Endothelial cell of umbilical vein (primary cell): ENCODE measurements at regions not wholly inside any gene's neighbourhood (a gene's known extent, or its start where the extent isn't known, plus 50 kb on each side); places are given as distances from the start of the nearest gene placed in this dataset.

ENCODE experiments used
- BruUV-seq: library from RNA; stranded (reverse); fragments of 400-500 nt; replicated peaks from 2 replicates; lab custom pipeline; 2021; lab: Mats Ljungman, UMichigan
- CTCF ChIA-PET: fragments of 300-600, 350-600 bp; sonication (Branson Sonifier 250); formaldehyde crosslinking; loops from one replicate; lab custom pipeline; 2021; ENCODE audit warnings: antibody characterized with exemption, inconsistent platforms; lab: Charles Lee
- POLR2A ChIA-PET: fragments of 300-600, 350-600 bp; sonication (Branson Sonifier 250); formaldehyde crosslinking; loops from one replicate; lab custom pipeline; 2021; ENCODE audit warnings: antibody characterized with exemption, inconsistent platforms; lab: Charles Lee
- DNase-seq: peaks from one replicate; pipeline ENCODE4 v3.0.0-alpha.2; 2011; ENCODE audit warnings: low read depth, low spot score
- FAIRE-seq: peaks from 2 replicates; lab custom pipeline; 2011; peaks lifted over from hg19 to GRCh38; lab: Jason Lieb, UNC
- H2AFZ ChIP-seq: 2 replicates; pipeline ENCODE4 v1.6.0; 2012; ENCODE audit warnings: low read depth, low read length, control low read depth, inconsistent platforms
- H3K27ac ChIP-seq: 2 replicates; pipeline ENCODE4 v1.5.1; 2011; ENCODE audit warnings: low read depth, mild to moderate bottlenecking, control low read depth, low read length, moderate library complexity; ENCODE audit not compliant: insufficient read depth
- H3K27me3 ChIP-seq, 2 experiments: 2 replicates each; pipeline versions ENCODE4 v1.6.0 to v1.6.1; 2011; ENCODE audit warnings: low read length in 2 of 2, mixed read lengths in 1 of 2; ENCODE audit not compliant: control insufficient read depth in 2 of 2, insufficient read depth in 2 of 2
- H3K36me3 ChIP-seq, 2 experiments: 2 replicates in 1 of 2; 3 replicates in 1 of 2; pipeline ENCODE4 v1.5.1; 2011; ENCODE audit warnings: low read length in 2 of 2, mild to moderate bottlenecking in 1 of 2, moderate library complexity in 1 of 2; ENCODE audit not compliant: control insufficient read depth in 2 of 2, insufficient read depth in 2 of 2; ENCODE audit errors: extremely low read depth in 1 of 2
- H3K4me1 ChIP-seq: 3 replicates; pipeline ENCODE4 v1.5.1; 2011; ENCODE audit warnings: mild to moderate bottlenecking, low read length; ENCODE audit not compliant: control insufficient read depth, insufficient read depth; ENCODE audit errors: extremely low read depth
- H3K4me2 ChIP-seq: 2 replicates; pipeline ENCODE4 v1.6.1; 2011; ENCODE audit warnings: low read length, control low read depth, mixed read lengths; ENCODE audit not compliant: insufficient read depth
- H3K4me3 ChIP-seq, 3 experiments: fragments of 200-600 bp in 1 of 3; sonication (generic), shearing (Covaris generic) in 1 of 3; replicated peaks in 1 of 3; 2 replicates each; pipeline ENCODE4 v1.5.1; 2011 to 2016; ENCODE audit warnings: control low read depth in 3 of 3, low read length in 3 of 3, mild to moderate bottlenecking in 2 of 3, inconsistent platforms in 1 of 3, low read depth in 1 of 3, moderate library complexity in 1 of 3; ENCODE audit not compliant: insufficient read depth in 1 of 3
- H3K79me2 ChIP-seq: 2 replicates; pipeline ENCODE4 v1.6.0; 2012; ENCODE audit warnings: low read length, inconsistent platforms; ENCODE audit not compliant: control insufficient read depth, insufficient read depth
- H3K9ac ChIP-seq: replicated peaks from 2 replicates; pipeline ENCODE3; 2011; ENCODE audit warnings: low read length, control low read depth; ENCODE audit not compliant: insufficient read depth; ENCODE audit errors: extremely low read depth
- H3K9me1 ChIP-seq: replicated peaks from 3 replicates; pipeline ENCODE4 v1.6.0; 2011; ENCODE audit warnings: mild to moderate bottlenecking, low read length; ENCODE audit not compliant: control insufficient read depth, insufficient read depth; ENCODE audit errors: extremely low read depth
- H3K9me3 ChIP-seq: replicated peaks from 2 replicates; pipeline ENCODE4 v1.5.1; 2012; ENCODE audit warnings: low read length, inconsistent platforms; ENCODE audit not compliant: control insufficient read depth, insufficient read depth
- H4K20me1 ChIP-seq: replicated peaks from 2 replicates; pipeline ENCODE3; 2011; ENCODE audit warnings: mild to moderate bottlenecking, low read length; ENCODE audit not compliant: control insufficient read depth, insufficient read depth; ENCODE audit errors: extremely low read depth
- CTCF ChIP-seq, 2 donors: IDR thresholded peaks; 1 replicate in 1 of 2; 2 replicates in 1 of 2; pipeline ENCODE4 v1.5.1; 2011; ENCODE audit warnings: low read length in 2 of 2, mild to moderate bottlenecking in 2 of 2, moderate library complexity in 2 of 2, control low read depth in 1 of 2, inconsistent platforms in 1 of 2, low read depth in 1 of 2; ENCODE audit not compliant: insufficient read depth in 1 of 2; ENCODE audit errors: extremely low read depth in 1 of 2
- EZH2 ChIP-seq: IDR thresholded peaks from 2 replicates; pipeline ENCODE4 v1.6.1; 2012; ENCODE audit warnings: borderline replicate concordance, low read depth, mild to moderate bottlenecking, moderate library complexity, low read length, inconsistent platforms; ENCODE audit not compliant: severe bottlenecking
- FOS ChIP-seq: IDR thresholded peaks from 2 replicates; pipeline ENCODE4 v1.6.1; 2011; ENCODE audit warnings: mild to moderate bottlenecking, low read length, moderate library complexity, borderline replicate concordance; ENCODE audit not compliant: insufficient read depth
- GATA2 ChIP-seq: IDR thresholded peaks from 2 replicates; pipeline ENCODE4 v1.7.0; 2011; ENCODE audit warnings: low read depth, mild to moderate bottlenecking, moderate library complexity, mixed read lengths, low read length; ENCODE audit not compliant: insufficient read length, insufficient read depth
- JUN ChIP-seq: IDR thresholded peaks from 2 replicates; pipeline ENCODE4 v1.6.1; 2011; ENCODE audit warnings: borderline replicate concordance, low read depth; ENCODE audit not compliant: insufficient read length, insufficient read depth
- MAX ChIP-seq: IDR thresholded peaks from 2 replicates; pipeline ENCODE4 v1.6.1; 2011; ENCODE audit not compliant: insufficient read depth, insufficient read length
- MYC ChIP-seq: IDR thresholded peaks from one replicate; pipeline ENCODE4 v1.6.1; 2011; ENCODE audit warnings: mild to moderate bottlenecking, low read depth, low read length
- POLR2A ChIP-seq: IDR thresholded peaks from 2 replicates; pipeline ENCODE4 v1.6.1; 2012; ENCODE audit warnings: low read depth, mild to moderate bottlenecking, control low read depth, low read length
- POLR2AphosphoS5 ChIP-seq: IDR thresholded peaks from 2 replicates; pipeline ENCODE4 v1.6.1; 2012; ENCODE audit warnings: low read depth, mild to moderate bottlenecking, control low read depth, low read length, moderate library complexity; ENCODE audit not compliant: insufficient read depth
- dilution Hi-C: fragments of 300-500 bp; cut with MboI; formaldehyde crosslinking; loops from one replicate; pipeline ENCODE4 v1.15.0; 2019; ENCODE audit warnings: low sequenced_read_pairs; ENCODE audit not compliant: extremely low pct_ligation_motif_present
- intact Hi-C: fragments of 100-400 bp; cut with micrococcal nuclease; formaldehyde crosslinking; loops from one replicate; pipeline ENCODE4 v1.10.0; 2022

DNA sequence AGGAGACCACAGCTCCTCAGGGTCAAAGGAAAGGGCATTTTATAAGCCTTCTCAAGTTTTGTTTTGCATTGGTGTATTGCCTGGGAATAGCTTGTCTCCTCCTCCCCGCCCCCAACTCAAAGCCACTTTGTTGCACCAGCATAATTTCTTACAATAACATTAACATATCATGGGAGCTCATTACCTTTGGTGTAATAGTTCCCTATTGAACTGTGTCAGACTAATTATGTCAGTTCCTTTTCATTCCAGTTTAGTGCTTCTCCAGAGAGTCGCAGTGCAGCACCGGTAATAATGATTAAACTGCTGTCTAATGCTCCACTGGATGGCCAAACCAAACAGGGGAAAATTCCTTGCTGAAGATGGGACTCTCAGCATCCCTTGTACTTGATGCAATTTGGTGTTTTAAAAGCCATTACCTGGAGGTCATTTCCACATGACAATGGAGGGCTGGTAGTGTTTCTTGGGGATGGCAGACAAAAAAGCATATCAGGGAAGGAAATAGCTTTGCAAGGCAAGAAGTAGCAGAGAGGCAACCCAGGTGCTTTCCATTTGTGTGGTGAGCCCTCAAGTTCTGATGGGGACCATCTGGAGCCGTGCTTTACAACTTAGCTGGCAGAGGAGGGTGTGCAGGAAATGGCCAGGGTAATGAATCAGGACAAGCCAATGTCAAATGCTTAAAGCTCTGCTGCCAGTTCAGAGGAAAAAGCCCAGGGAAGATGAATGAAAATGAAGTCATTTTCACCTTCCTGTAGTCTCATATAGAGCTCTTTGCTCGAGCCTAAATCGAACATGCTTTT is 91.5 kb upstream of the NLRP1 start:
- dilution Hi-C loops (no loop called here), intact Hi-C loops (no loop called here)
- H3K36me3 ChIP-seq: no peaks in the 10 kb centered on the region
- H4K20me1 ChIP-seq: no peaks in the 10 kb centered on the region
- H3K9me3 ChIP-seq: no peaks in the 10 kb centered on the region
- no peak overlapping the region for H3K27ac ChIP-seq
- POLR2A ChIA-PET: no interaction called here
- FAIRE-seq: no peak
- no peak overlapping the region for H3K4me2 ChIP-seq
- no peaks in the 10 kb centered on the region for H3K4me1 ChIP-seq
- no peak overlapping the region for H2AFZ ChIP-seq
- DNase-seq: no peak
- no peak overlapping the region for H3K4me3 ChIP-seq
- H3K79me2 ChIP-seq: no peaks in the 10 kb centered on the region
- H3K9me1 ChIP-seq: no peaks in the 10 kb centered on the region
- no peak overlapping the region for H3K9ac ChIP-seq
- CTCF ChIA-PET: interaction anchor here (0.5 to 2.6 kb wide), 8 partner anchors 8 to 621 kb away, joined by 3 to 9 read pairs (median 4); no protein-coding TSS in a partner anchor
- H3K27me3 ChIP-seq: peaks cover 3 to 8% of the 10 kb centered on the region in 2 experiments
- no TSS peak for BruUV-seq
- TF ChIP-seq FOS (peak; percentile 15), JUN (no peak), POLR2AphosphoS5 (no peak)

- dilution Hi-C loops: no loop called here
- no peak overlapping the region for H3K27ac ChIP-seq
- BruUV-seq: no TSS peak
- ChIA-PET CTCF (interaction anchor here (0.7 kb wide), 1 partner anchor 42 kb away, joined by 3 read pairs; no protein-coding TSS in a partner anchor), POLR2A (no interaction called here)
- H3K9me1 ChIP-seq: no peaks in the 10 kb centered on the region
- H3K27me3 ChIP-seq: peaks cover 3 to 8% of the 10 kb centered on the region in 2 experiments
- H2AFZ ChIP-seq: no peak overlapping the region
- DNase-seq: no peak
- no peaks in the 10 kb centered on the region for H3K36me3 ChIP-seq
- no peak overlapping the region for H3K4me3 ChIP-seq
- no peaks in the 10 kb centered on the region for H3K79me2 ChIP-seq
- H3K4me2 ChIP-seq: no peak overlapping the region
- FAIRE-seq: no peak
- H3K4me1 ChIP-seq: no peaks in the 10 kb centered on the region
- H3K9ac ChIP-seq: no peak overlapping the region
- no peaks in the 10 kb centered on the region for H4K20me1 ChIP-seq
- intact Hi-C loops: no loop called here
- no peaks in the 10 kb centered on the region for H3K9me3 ChIP-seq
- TF ChIP-seq MAX (no peak), CTCF (IDR thresholded peaks at IDR 0.05; ENCODE audit: extremely low read depth in 1 of 2, insufficient read depth in 1 of 2, low read depth in 1 of 2, low read length in 2 of 2) (no peak), MYC (no peak), FOS (no peak), JUN (no peak), EZH2 (no peak), GATA2 (no peak), POLR2A (no peak), POLR2AphosphoS5 (no peak)
Observed at GRCh38 chr17:5677620-5678019, 93.3 kb upstream of the NLRP1 start.
